Fibroblast of skin of right quadriceps (primary cell): ENCODE measurements at regions not wholly inside any gene's neighbourhood (a gene's known extent, or its start where the extent isn't known, plus 50 kb on each side); places are given as distances from the start of the nearest gene placed in this dataset.
A peak's percentile ranks its signal among the peaks of the same experiment; 100 is the strongest.

Experiments
- DNase-seq: peaks from one replicate; pipeline ENCODE4 v3.0.0-alpha.2; 2013

GRCh38 chr14:29126865-29127264 lies 360.3 kb downstream of the FOXG1 start:
- no peak for DNase-seq

GRCh38 chr14:29140016-29140415 lies 373.4 kb downstream of the FOXG1 start:
- DNase-seq, result no peak

GRCh38 chr14:29144621-29145020 lies 378.0 kb downstream of the FOXG1 start:
- peak; percentile 98 for DNase-seq

- no peak for DNase-seq
Measured at GRCh38 chr14:29148221-29148620, 381.6 kb downstream of the FOXG1 start.

GRCh38 chr14:29149798-29150197 lies 383.2 kb downstream of the FOXG1 start:
- no peak for DNase-seq

- no peak for DNase-seq
Measured at GRCh38 chr14:29150659-29151058, 384.1 kb downstream of the FOXG1 start.

- no peak for DNase-seq
Measured at GRCh38 chr14:29156096-29156495, 389.5 kb downstream of the FOXG1 start.

GRCh38 chr14:29161593-29161992 lies 395.0 kb downstream of the FOXG1 start:
- DNase-seq, result no peak

GRCh38 chr14:29163109-29163508 lies 396.5 kb downstream of the FOXG1 start:
- DNase-seq, result no peak

- DNase-seq, result no peak
Measured at GRCh38 chr14:29165431-29165830, 398.8 kb downstream of the FOXG1 start.

GRCh38 chr14:29166507-29166906 lies 399.9 kb downstream of the FOXG1 start:
- no peak for DNase-seq

GRCh38 chr14:29168149-29168548 lies 401.6 kb downstream of the FOXG1 start:
- DNase-seq, result no peak

- no peak for DNase-seq
Measured at GRCh38 chr14:29169408-29169807, 402.8 kb downstream of the FOXG1 start.

GRCh38 chr14:29175706-29176105 lies 409.1 kb downstream of the FOXG1 start:
- DNase-seq, result no peak

GRCh38 chr14:29176876-29177275 lies 410.3 kb downstream of the FOXG1 start:
- DNase-seq, result no peak

- no peak for DNase-seq
Measured at GRCh38 chr14:29178971-29179370, 412.4 kb downstream of the FOXG1 start.

- no peak for DNase-seq
Measured at GRCh38 chr14:29191092-29191491, 424.5 kb downstream of the FOXG1 start.

GRCh38 chr14:29197557-29197956 lies 431.0 kb downstream of the FOXG1 start:
- DNase-seq, result no peak

GRCh38 chr14:29205658-29206057 lies 439.1 kb downstream of the FOXG1 start:
- no peak for DNase-seq

GRCh38 chr14:29215853-29216252 lies 449.3 kb downstream of the FOXG1 start:
- DNase-seq, result peak; percentile 25

- DNase-seq, result peak; percentile 9
Measured at GRCh38 chr14:29216268-29217232, 450.0 kb downstream of the FOXG1 start.

- no peak for DNase-seq
Measured at GRCh38 chr14:29217813-29218450, 451.3 kb downstream of the FOXG1 start.

- DNase-seq, result no peak
Measured at GRCh38 chr14:29220072-29220471, 453.5 kb downstream of the FOXG1 start.

- no peak for DNase-seq
Measured at GRCh38 chr14:29220566-29220965, 454.0 kb downstream of the FOXG1 start.
